ENCODE measurements at regions not wholly inside any gene's neighbourhood (a gene's known extent, or its start where the extent isn't known, plus 50 kb on each side); places are given as distances from the start of the nearest gene placed in this dataset.
"Not testable (repeated sequence)": the region's sequence is repeated elsewhere in the genome, so short reads cannot be mapped to it uniquely, and the experiment has no call there.

DNA sequence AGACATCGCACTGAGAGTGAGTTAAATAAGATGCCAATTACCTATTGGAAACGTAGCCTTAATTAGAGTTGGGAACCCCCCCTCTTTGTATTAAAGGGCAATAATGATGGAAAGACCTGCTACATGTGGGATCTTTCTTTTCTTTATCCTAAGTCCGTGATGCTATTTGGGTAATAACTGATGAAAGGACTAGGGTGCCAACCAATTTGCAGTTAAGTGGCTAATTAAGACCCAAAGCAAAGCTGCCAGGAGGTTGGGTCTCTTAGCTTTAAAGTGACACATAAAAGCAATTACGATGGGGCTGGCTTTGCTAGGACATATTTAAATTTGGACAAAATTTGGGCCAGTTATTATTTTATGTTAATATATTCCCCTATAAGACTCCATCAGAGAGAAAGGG lies 728.8 kb downstream of the NR2F1-AS1 start:
- DNase-seq, result no peak

DNA sequence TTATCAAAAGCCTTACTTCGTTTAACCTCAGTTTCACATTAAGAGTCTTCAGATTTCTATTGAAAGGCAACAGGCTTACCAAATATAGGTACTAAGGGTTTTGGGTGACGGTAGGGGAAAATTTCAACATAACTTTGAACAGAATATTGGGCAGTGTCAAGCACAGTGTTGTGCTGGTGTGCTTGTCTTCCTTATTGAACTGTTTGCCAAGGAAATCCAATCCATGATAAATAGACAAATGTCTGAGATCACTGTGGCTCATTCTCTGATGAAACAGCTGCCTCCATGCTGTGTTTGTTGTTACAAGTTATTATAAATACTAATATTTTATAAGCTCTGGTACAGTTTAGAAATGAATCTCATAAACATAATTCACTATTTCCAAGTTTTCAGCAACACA lies 730.1 kb downstream of the NR2F1-AS1 start:
- DNase-seq, result no peak

DNA sequence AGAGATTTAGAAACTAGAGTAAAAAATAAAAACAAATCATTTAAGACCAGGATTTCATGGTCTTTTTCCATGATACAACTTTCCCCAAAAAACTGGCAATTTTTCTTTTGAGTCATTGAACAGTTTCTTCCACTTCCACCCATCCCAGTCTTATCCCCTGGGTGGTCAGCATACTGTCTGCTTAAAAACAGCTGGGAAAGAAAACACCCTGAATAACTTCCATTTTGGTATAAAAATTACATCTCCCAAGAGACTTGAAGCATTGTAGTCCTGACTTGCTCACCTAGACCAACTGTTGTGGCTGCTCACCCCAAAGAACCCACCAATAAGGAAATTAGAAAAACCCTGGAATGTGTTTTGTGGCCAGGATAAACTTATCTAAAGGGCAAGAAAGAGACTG lies 731.3 kb downstream of the NR2F1-AS1 start:
- no peak for DNase-seq

DNA sequence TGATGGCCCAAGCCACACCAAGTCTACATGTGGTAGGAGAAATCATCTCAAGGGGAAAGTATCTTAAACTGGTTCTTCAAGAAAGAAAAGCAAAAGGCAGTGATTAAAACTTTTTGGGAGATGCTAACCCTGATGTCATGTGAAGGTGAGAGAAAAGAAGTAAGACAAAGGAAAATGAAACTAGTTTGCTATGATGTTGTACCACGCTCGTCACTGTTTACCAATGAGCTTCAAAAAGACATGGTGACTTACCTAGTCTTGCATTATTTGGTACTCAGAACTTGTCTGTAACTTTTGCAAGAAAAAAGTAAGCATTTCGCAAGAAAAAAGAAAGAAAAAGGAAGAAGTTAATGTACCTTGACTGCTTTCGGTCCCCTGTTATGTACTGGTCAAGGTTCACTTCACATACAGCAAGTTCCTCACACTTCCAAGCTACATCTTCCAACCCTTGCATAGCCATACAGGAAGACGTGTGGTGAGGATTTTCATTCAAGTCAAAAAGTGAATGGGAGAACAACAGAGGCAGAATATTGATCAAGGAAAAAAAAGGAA lies 739.3 kb downstream of the NR2F1-AS1 start:
- DNase-seq, result no peak

DNA sequence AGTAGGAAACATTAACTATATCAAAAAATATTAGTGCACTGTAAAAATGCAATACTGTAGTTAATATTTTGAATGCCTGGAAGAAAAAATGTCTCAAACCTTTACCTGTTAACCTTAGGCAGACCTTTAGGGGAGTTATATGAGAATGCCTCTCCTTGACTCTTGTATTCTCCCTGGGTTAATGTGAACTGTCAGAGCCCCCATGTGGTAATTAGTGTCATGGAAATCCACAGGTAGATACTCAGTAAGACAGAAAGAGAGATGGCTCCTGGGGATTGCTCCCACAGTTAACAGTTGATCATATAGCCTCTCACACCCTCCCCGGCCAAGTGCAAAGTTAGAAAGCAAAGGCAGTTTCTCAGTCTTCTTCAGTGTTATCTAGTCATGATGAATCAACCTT lies 742.8 kb downstream of the NR2F1-AS1 start:
- DNase-seq, result no peak

DNA sequence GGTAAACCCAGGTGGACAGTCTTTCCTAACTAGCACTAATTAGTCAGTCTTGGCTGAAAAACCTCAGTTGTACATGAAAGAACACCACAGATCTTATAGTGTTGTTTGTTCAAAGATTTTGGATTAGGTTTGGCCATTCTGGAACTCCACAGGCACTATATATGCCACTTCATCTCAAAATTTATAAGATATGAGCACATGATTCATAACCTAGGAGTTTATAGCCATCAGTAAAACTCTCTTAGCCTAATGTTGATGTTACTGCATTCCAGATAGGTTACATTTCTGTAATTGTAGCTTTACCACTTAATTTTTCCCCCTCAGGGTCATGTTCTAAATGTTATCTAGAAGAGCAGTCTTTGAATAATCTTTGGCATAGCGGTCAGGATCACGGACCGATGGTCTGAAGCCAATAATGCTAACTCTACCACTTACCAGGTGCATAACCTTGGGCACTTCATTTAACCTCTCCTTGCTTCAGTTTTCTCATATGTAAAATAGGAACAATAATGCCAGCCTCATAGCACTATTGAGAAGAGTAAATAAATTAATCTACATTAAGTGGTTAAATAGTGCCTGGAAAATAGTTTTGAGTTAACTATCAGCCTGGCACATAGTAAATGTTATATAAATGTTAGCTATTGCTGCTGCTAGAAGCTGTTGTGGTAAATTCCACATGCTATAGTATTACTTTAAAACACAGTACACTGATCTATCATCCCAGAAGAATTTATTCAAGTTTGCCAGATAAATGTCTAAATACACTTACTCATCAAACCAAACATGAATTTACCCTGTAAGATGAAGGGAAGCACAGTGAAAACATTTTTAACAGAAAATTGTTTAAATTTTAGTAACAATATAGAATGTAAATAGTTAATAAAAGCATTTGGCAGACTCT lies 743.9 kb downstream of the NR2F1-AS1 start:
- DNase-seq, result no peak

DNA sequence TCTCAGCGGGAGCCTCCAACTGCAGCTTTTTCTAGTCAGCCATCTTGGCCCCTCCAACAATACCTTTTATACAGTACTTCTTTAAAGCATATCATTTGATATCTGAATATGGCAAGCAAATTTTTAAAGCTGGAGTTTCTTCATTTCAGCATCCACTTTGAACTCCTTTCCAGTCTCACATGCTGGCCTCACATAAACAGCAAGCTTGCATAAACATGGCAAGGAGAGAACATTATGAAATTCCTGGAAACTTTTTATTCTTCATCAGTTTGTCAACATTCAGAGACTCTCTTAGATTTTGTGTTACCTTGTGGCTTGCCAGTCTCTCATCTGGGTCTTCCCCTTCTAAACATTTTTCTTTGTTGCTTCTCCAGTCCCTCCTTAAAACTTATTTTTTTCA lies 745.3 kb downstream of the NR2F1-AS1 start:
- no peak for DNase-seq

DNA sequence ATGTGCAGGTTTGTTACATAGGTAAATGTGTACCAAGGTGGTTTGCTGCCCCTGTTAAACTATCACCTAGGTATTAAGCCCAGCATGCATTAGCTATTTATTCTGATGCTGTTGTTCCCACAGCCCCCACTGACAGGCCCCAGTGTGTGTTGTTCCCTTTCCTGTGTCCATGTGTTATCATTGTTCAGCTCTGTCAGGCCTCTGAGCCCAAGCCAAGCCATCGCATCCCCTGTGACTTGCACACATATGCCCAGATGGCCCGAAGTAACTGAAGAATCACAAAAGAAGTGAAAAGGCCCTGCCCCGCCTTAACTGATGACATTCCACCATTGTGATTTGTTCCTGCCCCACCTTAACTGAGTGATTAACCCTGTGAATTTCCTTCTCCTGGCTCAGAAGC lies 757.5 kb downstream of the NR2F1-AS1 start:
- DNase-seq, result not testable (repeated sequence)

DNA sequence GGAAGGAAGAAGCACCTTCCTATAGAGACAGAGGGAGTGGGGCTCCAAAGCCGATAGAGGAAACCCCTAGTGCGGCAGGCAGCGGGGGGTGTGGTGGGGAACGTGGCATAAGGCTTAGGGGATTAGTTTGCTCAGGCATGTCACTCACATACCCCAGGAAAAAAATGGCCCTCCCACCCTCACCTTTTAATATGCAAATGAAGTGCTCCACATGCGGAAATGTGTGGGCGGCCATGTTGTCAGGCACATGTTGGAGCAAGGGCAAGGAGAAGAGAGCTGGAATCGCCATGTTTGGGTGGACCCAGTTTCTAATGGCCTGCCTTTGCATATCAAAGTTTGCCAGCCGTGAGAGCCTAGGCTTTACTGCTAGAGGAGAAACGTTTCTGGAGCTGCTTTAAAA lies 758.8 kb downstream of the NR2F1-AS1 start:
- no peak for DNase-seq

DNA sequence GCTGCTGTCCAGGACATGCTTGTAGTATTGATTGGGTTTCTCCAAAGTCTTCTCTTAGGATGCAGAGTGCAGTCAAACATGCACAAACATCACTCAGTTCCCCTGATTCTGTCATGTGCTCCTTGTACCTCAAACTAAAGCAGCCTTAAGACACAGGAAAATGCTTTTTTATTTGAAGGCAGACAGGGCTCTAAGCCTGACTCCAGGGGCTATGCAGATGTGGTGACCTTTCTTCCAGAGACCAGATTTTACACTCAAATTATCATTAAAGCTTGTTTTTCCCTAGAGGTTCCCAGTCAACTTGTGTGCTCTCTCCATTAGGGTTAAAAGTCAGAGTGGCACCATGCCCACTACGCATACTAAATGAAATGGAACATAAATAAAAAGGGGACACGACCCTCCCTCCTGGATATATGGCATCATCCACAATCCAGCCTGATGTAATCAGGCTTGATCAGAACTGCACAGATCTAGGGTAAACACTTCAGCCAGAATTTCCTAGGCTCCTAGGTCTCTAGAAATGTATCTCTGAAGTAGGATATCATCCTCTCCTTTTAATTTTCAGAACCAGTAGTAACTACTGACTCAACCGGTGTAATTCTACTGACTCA lies 771.1 kb downstream of the NR2F1-AS1 start:
- DNase-seq, result no peak

DNA sequence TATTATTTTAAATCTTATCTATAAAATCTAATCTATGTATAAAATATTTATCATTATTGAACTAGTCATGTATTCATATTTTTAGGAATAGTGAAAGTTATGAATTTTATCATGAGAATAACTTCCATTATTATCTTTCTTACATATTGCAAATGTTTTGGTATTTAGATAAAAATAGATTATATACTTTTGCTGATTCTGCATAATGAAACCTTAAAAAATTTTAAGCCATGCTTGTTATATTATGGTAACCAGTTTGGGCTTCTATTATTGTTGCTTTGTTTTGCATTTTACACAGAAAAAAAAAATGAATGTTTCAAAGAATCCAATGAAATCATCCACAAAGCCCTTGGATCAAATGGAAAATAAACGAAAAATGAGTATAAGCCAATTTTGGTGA lies 772.5 kb downstream of the NR2F1-AS1 start:
- DNase-seq, result no peak

DNA sequence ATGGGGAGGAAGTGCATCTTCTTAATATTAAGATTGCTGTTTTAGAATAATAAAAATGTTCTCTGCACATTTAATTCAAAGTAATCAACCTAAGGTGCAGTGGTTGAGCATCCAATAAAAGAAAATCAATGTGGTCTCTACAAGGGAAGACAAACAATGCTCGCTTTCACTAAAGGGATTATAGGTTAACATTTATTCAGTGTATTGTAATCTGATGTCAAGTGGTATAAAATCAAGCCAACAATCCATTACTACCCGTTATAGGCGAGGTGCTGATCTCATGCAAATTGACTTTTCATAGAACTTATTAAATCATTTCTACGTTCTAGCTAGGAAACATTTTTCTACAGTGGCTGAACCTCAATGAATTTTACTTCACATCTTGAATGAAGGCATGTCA lies 773.9 kb downstream of the NR2F1-AS1 start:
- DNase-seq, result no peak

DNA sequence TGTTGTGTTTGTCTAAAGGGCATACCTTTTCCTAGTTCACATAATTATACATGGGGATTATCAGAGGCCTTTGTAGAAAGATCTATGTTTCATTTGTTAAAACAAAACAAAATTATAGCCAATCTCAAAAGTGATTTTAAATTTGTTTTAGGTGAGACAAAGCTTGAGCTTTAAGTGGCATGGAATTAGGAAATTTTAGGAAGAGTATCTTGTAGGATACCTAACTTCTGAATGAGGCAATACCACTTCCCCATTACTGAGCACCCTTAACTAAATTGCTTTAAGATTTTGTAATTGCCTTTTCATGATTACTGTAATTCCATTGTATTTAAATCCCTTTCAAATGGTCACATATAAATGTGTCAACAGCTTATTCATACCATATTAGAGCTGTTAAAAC lies 775.6 kb downstream of the NR2F1-AS1 start:
- DNase-seq, result no peak

DNA sequence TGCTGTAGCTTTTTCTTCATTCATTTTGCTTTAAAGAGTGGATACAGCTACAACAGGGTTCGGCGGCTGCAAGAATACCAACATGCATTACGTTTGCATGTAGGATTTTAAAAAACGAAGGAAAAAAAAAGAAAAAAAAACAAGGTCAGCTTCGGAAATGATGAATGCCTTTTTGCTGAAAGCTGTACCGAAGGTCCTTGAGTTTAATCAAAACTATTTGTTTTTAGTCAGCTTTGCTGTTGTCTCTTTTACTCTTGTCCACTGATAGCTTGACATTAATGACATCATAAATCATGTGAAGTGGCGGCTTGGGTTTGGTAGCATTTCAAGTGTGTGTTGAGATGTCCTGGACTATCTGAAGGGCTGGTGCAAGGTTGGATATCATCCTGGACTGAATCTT lies 779.1 kb downstream of the NR2F1-AS1 start:
- DNase-seq, result no peak

DNA sequence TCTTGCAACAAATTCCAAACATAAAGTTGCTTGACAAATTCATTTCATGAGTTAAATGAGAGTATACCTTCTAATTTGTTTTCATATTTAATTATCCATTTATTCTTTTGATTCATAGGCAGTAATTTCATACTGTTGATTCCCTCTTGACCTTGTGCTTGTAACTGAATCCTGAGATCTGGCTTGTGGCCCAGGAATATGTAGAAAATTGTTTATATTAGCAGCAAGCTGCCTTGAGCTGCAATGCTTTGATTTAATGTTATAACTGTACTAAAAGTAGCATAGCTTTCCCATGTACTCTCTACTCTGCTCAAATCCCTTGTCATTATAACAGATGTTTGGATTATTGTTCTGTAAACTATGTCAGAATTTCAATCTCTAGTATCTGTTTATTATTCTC lies 780.7 kb downstream of the NR2F1-AS1 start:
- DNase-seq, result no peak

DNA sequence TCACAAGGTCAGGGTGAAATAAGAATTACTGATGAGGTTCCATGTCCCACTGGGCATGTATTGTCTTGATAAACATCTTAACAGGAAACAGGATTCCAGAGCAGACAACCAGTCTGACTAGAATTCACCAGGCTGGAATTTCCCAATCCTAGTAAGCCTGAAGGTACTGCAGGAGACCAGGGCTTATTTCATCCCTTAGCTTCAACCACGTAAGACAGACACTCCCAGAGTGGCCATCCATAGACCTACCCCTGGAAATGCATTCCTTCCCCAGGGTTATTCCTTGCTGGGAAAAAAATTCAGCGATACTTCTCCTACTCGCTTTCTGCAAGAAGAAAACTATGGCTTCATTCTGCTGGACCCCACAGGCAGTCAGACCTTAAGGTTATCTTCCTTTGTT lies 785.4 kb downstream of the NR2F1-AS1 start:
- no peak for DNase-seq

DNA sequence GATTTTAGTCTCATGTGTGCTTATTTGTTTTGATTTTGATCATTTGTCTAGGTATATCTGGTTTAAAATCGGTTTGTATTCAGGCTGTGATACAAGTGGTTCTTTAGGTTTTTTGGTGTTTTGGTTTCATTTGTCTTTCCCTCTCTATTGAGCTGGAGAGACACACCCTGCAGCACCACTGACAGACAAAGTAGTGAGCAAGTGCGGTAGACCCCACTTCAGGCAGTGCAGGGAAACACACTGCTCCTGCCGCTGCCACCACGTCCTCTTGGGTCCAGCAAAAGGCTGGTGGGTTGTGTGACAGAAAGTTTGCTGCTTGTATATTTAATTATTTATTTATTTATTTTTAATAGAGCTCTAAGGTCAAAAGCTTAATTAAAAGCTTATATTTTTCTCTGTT lies 801.0 kb downstream of the NR2F1-AS1 start:
- DNase-seq, result no peak

DNA sequence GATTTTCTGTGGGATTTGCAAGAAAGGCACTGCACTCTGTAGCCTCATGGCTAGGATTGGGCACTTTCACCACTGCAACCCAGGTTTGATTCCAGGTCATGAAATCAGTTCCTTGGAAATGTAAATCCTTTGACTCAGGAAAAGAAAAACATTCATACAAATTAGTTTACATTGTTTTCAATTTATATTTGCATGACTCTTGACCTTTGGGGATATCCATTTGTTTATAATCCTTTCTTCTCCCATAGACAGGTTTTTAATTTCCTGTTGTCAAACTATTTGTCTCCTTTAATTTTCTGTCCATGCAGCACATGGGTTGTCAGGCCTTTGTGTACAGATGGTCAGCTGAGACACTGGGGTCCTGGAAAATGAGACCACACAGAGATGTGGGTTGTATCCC lies 801.5 kb downstream of the NR2F1-AS1 start:
- DNase-seq, result no peak

DNA sequence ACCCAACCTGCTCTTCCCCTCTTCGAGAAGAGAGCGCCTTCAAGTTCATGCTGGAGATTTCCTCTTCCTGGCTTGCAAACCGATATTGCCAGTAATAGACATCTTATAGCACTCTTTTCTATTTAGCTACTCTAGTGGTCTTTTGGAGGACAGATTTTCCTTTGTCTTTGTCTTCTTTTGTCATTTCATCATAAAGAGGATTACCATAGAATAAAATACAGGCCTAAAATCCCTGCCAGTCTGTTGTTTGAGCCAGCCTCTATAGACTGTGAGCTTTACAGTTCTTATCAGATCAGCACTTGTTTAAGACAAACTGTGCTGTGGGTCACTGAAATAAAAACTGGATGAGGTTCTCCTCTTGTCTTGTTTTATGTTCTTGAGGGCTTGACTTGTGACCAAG lies 802.8 kb downstream of the NR2F1-AS1 start:
- no peak for DNase-seq

DNA sequence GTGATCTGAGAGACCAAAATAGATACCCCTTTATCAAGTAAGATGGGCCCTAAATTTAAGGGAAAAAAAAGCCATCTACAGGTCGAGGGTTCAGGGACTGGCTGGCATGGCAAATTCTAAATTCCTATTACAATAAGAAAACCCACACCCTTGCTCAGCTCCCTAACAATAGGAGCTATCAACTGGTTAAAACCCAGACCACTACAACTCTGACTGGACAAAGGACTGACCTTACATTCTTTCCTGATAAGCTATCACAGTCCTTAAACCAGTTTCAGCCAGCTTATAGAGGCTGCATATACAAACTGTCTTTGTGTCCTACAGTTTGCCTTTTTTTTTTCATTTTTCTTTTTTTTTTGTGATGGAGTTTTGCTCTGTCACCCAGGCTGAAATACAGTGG lies 803.6 kb downstream of the NR2F1-AS1 start:
- no peak for DNase-seq

DNA sequence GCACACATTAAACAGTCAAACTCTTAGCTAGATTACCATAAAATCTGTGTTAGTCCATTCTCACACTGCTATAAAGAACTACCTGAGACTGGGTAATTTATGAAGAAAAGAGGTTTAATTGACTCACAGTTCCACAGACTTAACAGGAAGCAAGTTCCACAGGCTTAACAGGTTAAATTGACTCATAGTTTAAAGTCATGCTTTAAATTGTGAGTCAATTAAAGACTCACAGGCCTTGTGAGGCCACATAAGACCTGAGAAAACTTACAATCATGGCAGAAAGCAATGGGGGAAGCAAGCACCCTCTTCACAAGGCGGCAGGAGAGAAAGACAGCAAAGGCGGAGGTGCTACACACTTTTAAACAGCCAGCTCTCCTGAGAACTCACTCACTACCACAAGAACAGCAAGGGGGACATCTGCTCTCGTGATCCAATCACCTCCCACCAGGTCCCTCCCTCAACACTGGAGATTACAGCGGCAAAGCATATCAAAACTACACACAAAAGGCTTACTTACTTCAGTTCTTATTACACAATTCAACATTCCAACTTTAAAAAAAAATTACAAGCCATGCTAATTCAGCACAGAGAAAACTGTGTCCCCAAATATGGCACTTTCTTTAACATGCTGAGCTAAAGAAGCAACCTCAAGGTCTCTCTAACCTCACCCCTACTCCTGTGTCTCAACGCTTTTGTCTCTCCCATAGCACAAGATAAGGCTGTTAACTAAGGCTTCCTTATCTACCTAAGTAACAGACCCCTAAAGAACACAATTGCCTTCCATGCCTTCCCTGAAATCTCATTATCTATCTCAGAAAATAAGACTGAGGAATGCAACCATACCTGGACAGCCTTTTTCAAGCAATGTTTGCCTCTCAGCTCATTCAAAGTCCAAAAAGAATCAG lies 805.1 kb downstream of the NR2F1-AS1 start:
- DNase-seq, result no peak

DNA sequence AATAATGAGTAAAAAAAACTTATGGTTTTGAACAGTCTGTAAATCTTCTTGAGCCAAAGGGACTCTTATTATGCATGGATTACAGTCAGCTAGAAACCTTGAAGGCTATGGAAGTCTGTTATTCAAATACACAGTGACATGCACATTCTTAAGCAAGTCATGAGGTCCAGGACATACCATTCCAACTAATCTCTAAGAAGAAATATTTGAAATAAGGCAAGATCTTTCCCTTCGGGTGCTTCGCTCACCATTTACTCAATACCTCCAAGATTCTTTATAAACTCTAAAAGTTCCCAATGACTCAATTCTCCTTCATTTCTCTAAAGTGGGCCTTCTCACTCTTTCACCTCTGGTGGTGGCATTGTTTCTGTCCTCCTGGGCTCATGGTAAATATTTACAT lies 811.0 kb downstream of the NR2F1-AS1 start:
- no peak for DNase-seq

DNA sequence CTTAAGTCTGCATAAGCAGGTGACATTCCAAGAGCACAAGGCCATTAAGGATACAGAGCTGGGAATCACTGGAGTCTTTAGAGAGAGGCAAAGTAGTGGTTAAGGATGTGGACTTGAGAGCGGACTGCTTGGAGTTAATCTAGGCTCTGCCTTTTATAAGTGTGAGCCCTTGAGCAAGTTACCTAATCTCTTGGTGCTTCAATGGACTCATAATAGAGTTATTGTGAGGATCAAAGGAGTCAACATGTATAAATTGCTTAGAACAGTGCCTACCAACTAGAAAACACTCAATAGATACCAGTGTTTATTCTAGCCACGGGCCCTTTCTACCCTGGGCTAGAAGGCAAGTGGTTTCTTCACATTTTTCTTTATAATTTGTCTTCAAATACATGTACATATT lies 819.4 kb downstream of the NR2F1-AS1 start:
- no peak for DNase-seq

Measured in stimulated activated CD4-positive, alpha-beta T cell treated with anti-CD3 and anti-CD28 coated beads, Interleukin-4, amount 100 ng/mL, for 24 hours (primary cell).